HS-5 (cell line): ENCODE measurements at regions not wholly inside any gene's neighbourhood (a gene's known extent, or its start where the extent isn't known, plus 50 kb on each side); places are given as distances from the start of the nearest gene placed in this dataset.

Experiments used
- DNase-seq: peaks from one replicate; pipeline ENCODE4 v3.0.0-alpha.2; 2012; ENCODE audit warnings: low read depth

DNA sequence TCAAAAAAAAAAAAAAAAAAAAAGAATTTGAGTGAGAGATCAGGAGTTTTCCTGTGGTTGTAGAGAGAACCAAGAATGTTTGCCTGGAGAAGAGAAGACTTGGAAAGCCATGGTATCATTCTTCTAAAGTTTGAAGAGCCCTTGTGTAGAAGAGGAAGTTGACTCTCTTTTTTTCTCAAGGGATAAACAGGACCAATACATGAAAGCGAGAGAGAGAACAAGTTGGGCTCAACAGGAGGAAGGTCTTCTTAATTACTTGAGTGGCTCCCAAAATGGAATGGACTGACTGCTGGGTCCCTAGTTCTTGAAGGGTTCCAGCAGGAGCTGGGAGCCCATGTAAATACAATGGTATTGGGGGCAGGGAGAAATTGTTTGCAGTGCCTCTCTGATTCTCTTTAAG, 173.3 kb upstream of the ADO start:
- no peak for DNase-seq

DNA sequence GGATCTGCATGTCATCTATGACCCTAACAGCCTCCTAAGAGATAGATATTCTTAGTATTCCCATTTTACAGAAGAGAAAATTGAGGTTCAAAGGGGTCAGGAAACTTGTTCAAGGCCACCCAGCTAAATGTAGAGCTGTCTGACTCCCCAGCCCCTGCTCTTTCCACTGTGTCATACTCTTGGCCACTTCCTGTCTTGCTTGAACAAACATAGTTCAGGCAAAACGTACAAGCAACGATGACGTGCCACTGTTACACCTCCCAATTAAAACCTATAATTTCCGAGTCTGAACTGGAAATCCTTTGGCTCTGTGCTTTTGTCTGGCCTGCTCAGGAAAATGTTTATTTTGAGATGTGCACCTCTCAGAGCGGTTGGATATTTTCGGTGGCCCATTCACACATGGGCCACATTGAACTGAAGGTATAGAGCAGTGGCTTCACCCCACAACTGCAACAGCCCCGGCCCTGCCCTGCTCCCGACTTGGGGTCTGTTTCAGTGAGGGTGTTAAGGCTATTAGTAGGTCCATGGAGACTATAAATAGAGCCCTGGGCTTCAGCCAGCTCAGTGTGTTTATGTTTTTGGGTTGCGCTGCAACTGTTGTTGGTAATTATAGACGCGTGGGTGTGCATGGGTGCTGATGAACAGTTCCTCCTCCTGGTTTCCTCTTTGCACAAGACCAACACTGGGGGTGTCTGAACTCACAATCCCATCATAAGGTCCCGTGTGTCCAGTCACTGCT, 172.3 kb upstream of the ADO start:
- no peak for DNase-seq

DNA sequence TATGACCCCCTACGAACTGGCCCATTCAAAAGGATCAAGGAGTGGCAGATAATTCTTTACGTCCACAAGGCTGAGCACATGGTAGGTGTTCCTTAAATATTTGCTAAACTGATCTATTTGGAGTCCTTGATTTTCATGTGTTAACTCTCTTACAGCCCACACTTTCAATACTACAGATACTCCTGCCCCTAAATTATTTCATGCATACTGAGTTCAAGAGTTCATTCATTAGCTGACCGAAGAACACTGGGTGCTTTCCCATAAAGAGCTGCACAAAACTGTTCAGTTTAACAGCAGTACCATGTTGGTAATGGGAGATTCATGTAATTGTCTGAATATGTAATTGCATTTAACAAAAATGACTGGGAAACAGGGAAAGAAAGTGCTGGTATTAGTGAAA, 170.5 kb upstream of the ADO start:
- no peak for DNase-seq

DNA sequence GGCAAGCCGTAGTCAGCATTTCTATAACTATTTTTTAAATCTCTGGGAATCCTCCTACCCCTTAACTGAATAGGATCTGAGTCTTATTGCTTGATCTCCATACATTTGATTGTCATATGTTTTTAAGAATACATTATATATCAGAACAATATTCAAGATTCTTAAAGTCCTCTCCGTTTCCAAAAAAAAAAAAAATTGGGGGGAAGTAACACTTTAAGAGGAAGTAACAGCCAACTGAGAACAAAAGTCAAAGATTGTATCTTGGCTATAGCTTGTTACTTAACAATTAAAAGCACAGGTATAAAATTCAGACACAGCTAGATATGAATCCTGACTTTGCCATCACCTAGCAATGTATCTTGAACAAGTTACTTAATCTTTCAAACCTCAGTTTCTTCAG, 169.9 kb upstream of the ADO start:
- no peak for DNase-seq

DNA sequence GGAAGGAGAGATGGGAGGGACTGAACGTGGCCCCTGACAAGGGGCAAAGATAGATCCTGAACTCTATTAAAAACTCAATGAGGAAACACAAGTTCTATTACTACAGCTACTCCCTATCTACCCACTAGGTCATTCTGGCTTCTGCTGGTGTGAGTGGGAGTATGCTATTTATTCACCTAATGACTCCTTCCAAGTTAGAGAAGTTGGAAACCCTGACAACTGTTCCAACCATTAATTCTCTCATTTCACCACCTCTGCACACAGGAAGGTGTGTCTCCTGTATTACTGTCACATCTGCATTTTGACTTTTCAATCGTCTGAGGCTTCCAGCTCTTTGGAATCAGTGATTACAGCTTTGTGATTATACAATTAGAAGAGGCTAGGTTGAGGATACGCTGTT, 169.4 kb upstream of the ADO start:
- DNase-seq, result no peak

DNA sequence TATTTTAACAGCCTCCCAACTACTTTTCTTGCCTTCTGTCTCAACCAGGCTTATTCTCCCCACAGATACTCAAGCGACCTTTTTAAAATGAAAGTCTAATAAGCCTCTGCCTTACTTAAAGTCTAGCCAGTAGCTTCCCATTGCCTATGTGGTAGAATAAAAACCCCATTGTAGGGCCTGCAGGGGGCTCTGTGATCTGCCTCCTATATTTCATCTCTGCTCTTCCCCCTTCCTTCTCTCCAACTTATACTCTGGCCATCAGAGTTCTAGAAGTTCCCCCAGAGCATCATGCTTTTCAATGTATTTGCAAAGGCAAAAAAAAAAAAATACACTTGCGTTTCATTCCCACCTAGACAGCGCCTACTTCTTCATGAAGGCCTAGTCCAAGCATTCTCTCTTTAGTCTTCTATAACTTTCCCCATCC, 167.7 kb upstream of the ADO start:
- DNase-seq, result no peak

DNA sequence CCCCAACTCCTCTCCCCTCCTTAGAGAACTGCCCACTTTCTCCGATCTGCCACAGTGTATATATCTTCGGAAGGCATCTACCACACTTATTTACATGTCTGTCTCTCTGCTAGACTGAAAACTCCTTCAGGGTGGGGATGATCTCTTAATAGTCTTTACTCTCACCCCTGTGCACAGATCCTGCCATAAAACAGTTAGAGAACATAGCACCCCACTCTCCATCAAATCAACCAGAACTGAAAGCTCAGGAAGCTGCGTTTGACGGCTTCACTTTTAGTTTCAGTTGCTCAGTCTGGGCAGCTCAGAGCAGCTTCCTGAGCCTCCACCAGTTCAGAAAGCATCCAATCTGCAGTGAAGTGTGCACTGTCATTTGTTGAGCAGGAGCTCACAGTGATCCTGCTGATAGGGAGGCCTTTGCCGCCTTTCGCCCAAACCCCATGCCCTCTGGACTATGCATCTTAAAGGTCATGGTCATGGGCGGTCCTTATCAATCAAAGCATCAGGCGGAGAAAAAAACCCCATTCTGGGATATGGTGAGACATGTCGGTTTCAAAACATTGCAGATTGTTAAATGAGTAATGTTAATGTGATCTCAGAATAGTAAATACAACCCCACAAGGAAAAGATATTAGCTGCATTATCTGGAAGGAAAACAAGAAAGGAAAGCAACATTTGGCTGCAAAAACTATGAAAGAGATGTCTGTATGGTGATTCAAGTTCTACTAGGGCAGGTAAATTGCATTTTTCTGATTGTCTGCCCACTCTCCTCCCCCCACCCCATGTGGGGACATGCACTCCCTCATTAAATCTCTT, 167.1 kb upstream of the ADO start:
- DNase-seq, result no peak

DNA sequence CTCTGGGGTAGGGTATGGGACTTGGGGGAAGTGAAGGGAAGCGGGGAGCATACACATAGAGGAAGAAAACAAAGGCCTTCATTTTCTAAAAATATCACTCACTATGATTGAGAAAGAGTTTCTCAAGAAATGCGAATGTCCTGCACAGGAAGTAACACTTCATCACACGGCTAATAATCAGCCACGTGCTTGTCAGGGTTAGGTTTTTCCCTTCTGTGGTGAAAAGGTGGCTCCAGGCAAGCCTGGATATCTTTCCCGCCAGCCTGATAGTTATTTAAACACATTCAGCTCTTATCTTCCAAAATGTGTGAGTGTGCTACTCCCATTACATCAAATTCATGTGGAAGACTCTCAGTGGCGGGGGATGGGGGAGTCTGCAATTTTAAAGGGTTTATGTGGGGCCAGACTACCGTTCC, 166.4 kb upstream of the ADO start:
- DNase-seq, result no peak

DNA sequence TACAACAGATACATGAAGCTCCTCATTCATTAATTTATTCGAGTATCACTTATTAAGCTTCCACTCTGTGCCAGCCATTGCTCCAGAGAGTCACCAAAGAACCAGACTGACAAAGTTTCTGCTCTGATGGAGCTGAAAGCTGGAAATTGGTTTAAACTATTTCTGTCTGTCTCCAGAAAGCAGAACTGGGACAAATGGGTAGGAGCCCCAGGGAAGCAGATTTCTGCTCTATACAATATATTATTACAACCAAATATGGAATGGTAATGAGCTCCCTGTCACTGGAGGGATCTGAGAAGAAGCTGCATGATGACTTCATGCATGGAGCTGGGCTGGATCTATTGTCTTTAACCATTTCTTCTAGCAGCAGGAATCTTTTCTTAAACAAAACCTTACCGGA, 165.4 kb upstream of the ADO start:
- DNase-seq, result no peak

DNA sequence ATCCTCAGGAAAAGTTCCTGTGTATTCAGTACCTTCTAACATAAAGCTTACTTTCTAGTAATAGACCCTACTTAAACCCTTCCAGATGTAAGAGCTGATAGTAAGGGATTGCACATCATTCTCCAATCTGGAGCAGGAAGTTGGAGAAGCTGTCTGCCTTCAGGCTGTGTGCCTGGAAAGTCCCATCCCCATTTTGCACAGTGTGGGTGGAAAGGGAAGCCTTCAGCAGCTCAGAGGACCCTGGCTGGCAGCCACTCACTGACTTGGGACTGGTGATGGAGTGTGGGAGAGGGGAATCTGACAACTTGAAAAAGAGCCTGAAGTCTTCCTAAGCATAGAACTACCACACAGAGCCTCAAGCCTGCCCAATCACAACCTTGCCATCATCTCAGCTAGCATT, 164.1 kb upstream of the ADO start:
- no peak for DNase-seq

DNA sequence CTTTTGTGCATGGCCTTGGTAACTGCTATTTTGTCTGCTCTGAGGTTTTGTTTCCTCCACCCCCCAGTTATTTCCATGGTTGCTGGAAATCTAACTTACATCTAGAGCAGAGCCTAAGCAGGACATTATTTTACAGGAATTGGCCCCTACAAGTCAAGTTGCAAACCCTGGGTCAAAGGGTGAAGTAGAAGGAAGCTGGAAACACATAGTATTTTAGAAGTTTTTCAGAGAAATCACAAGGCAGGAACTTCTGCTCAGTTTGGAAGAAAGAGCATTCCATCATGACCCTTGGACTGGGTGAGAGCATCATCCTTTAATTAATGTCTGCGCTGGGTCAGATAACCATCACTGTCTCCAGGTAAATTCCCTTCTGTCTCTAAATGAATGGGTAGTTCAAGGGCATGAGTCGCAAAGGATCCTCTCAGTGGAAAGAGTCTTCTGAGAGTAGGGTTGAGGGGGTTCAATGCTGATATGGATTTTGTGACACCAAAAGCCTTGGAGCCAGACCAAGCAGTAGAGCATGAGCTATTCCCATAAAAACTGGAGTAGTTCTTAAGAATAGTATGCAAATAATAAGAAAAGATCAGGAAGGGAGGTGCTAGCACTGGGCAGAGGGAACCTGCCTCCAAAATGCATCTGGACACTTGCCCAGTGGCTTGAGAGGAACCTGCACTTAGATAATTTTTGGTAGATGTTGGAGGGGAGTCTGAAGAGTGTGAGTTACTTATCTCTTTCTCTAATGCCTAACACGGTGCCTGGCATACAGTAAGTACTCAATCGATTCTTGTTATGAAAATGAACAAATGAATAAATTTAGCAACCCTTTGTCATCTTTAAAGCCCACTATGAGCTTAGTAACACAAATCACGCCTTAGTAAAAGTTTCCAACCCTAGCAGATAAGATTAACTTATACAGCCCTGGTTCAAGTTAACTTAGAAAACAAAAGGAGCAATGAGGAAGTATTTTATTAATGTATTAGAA, 160.6 kb upstream of the ADO start:
- DNase-seq, result no peak

DNA sequence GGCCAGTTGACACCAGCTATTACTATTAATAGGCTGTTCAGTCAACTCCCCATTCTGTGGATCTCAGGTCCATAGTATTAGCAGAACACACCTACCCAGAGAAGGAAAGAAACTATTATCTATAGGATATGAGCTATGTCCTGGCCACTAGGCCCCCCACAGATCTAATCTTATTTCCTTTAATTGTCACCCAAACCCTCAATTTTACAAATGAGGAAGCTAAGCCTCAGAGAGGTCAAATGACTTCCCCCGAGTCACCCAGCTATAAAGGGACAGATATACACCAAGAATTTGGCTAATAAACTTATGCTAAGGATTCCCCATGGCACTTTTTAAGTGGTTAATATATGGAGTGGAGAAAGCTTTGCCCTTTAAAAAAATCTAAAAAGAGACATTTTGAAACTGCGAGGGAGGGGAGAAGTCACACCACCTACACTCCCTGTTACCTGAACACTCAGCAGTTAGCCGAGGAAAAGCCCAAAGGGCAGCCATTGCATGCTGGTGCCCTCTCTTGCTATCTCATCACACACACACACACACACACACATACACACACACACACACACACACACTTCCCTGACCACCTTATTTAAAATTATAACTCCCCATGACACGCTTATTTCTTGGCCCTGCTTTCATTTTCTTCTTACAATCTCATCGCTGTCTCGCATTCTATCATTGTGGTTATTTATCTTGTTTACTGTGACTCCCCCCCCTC, 157.0 kb upstream of the ADO start:
- DNase-seq, result no peak

DNA sequence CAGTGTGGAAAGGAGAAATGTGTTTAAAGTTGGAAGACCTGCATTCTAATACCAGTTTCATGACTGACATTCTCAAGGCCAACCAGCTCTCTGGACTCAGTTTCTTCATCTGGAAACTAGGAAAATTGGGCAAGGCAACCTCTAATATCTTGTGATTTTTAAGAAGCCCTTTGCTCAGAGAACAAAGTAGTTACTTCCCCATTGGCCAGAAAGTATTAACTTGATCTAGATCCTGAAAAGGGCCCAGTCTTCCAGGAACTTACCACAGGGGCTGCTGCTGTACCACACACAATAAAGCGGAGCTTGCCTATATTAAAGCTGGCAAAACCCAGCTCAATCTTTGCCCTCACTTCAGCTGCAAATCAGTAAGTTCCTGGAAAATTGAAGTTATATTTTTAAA, 155.6 kb upstream of the ADO start:
- DNase-seq, result no peak

DNA sequence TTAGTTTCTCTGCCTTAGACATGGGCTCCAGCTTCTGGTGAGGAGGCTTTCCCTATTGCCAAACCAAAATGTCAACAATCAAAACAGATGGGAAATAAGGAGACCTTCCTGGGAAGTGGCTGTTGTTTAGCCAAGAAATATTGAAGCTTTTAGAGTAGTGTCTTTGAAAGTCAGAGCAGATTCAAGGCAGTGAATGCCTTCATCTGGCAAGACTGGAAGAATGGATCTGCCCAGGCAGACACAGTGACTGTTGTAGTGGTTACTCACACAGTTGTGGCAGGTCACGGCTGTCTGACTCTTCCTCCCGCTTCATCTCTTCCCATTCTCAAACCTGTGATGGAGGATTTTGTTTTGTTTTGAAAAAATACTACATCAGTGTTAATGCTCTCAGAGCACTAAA, 154.1 kb upstream of the ADO start:
- DNase-seq, result no peak

DNA sequence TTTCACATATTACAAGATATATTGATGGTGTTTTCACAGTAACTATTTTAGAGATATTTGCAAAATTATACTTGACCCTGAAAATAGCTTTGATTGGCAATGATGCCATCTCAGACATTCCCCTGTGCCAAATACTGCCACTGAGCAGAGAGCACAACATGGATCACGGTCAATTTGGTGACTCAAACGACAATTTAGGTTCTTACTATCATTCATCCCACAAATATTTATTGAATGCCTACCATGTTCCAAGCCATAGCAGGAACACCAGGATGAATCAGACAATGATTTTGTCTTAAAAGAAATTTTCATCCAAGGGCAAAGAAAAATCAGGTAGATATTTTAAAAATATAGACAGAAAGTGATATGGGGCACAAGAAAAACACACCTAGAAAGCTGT, 153.2 kb upstream of the ADO start:
- DNase-seq, result peak; percentile 43

DNA sequence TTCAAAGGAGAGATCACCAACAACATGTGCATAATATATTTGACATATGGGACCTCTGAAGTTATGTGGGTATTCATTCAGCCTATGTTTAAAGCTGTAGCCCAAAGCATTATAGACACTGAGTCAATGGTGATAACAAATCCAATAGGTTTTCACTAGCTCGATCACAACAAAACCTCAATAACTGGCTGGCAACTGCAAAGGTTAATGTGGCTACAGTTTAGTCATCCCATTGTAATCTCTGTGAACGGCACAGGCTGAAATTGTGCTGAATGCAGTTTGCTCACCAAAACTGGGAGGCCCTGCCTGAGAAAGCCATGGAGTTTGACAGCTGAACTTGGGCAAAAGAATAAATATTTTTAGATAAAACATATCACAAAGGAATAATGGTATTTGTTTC, 152.4 kb upstream of the ADO start:
- peak; percentile 58 for DNase-seq

DNA sequence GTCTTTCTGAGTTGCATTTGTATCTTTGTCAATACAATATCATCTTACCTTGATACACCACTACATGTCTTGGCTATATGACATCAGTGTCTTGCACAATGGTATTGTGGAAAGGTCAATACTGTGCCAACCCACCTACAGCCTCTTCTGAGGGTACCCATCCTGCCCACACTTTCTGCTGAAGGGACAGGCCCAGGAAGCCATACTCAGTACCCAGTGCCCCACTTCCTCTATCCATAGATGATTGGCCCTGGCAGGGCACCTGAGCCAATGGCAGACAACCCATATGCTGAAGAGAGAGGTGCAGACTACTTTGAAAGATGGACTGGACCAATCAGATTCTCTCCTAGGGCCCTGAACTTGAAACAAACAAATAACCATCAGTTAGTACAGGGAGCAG, 152.0 kb upstream of the ADO start:
- DNase-seq, result no peak

DNA sequence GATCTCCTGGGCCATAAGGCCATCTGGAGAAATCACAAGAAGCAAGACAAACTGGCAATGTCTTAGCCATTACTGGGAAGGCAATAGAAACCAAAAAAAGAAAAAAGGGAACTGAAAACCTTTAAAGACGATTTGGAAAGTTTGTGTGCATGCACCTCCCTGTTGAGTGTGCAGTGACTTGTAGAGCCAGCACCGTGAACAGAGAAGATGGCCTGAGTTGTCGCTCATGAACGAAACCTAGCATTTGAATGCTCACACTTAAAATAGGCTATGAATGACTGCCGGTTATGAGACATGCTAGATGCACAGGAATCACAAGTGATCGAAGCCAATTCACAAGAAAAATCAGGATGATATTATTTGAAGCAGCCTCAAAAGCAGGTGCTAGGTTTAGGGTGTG, 151.3 kb upstream of the ADO start:
- no peak for DNase-seq

DNA sequence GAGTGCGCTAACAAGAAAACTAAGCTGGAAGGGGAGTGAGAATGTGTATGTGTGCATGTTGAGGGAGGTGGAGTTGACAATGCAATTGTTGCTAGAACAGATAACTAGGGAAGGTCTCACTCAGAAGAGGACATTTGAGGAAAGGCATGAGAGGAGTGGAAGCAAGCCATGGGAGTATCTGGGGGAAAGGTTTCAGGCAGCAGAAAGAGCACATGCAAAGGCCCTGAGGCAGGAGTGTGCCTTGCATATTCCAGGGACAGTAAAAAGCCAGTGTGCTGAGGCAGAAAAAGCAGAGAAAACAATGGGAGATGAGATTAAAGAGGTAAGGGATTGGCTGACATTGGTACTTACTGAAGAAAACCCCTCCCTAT, 149.6 kb upstream of the ADO start:
- DNase-seq, result no peak

DNA sequence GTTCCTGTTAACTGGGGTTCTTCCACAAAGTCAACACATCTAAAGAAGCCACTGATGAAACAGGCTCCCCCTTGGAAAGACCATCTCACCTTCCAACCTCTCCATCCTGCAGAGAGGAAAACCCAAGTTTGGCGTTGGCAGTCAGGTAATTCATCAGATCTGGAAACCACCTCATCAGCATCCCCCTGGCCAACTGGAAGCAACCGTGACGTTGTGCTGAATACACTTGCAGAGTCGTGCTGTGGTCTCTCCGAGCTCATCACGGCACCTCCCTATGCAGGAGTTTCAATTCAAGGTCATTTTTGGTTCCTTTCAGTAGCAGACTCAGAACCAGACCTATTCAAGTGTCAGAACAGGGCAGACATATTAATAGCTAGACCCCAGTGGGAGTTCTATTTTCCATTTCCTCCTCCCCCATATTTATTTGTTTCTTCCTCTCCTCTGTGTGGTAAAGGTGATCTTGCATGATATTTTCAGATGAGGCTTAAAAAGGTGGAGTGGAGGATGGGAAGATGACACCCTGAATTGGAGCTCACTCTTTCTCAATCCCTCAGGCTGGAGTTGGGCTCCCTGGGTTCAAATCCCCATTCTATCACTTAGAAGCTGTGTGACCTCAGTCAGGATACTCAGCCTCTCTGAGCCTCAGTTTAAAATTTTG, 149.1 kb upstream of the ADO start:
- no peak for DNase-seq

DNA sequence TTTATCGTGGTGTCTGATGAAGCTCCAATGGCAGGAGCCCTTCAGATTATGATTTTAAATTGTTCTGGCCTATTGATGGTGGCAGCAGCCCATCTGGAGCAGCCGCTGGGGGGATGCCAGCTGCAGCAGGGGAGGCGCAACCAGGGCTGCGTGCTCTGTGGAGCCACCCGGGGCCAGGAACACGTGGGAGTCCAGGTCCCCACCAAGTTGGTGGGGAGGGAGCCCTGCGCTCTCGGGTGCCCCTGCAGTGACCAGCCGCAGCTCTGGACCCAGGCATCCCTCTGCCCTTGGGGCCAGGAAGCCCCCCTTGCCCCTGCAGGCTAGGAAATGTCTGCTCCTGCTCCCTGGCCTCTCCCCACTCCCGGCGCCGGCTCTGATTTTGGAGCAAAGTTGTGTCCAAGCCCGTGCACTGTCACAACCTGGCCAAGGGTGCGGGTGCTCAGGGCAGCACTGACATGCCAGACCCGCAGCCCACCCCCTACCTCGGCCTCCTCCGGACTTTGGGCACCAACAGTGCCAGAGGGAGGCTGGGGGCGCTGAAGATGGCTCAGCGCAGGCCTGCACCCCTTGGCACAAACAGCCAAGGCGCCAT, 147.2 kb upstream of the ADO start:
- DNase-seq, result no peak
